ENCODE measurements at regions not wholly inside any gene's neighbourhood (a gene's known extent, or its start where the extent isn't known, plus 50 kb on each side); places are given as distances from the start of the nearest gene placed in this dataset.
"Not testable (repeated sequence)": the region's sequence is repeated elsewhere in the genome, so short reads cannot be mapped to it uniquely, and the experiment has no call there.

DNA sequence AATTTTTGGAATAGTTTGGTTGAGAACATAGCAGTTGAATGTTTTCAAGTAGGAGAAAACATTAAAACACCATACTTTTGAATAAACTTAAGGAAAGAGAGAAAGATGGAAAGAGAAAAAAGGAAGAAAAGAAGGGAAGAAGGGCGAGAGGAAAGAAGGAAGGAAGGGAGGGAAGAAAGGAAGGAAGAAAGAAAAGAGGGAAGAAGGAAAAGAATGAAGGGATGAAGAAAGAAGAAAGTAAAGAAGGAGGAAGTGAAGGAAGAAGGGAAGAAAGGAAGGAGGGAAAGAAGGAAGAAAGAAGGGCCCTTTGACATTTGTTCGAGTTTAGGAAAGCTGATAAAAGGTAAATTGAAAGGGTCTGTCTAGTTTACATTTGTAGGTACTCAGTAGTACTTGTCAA lies 482.7 kb downstream of the SIPA1L2 start:
- DNase-seq: no peak

DNA sequence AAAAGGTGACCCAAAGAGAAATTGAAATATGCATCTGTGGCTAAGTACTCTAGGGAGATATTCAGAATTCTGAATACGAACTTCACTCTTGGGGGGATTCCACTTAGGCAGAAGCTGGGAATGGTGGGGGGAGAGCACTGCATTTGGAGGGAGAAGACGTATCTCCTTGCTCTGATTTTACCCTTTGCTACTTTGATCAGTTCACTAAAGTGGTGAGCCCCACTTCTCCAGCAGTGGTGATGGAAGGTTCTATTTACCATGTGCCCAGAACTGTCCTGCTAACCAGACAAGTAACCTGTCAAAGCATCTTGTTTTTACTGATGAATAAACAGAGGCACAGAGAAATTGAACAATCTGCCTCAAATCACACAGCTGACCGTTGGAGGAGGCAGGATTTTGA lies 483.4 kb downstream of the SIPA1L2 start:
- no peak for DNase-seq

DNA sequence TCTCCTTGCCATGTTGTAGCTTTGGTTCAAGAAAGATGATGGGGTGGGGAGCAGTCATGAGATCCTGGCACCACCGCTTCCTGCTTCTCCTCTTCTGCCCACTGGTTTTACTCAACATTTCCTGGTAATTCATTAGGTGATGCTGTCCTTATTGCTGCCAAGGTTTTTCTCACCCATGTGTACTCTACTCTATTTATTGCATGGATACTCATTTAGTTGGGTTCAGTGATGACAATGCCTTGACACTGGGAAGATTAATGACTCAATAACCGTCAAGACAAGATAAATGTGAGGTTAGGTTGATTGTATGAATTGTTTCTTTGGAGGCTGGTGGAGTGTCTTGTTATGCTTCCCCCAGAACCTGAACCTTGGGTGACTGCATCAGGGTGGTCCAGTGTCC lies 484.2 kb downstream of the SIPA1L2 start:
- no peak for DNase-seq

DNA sequence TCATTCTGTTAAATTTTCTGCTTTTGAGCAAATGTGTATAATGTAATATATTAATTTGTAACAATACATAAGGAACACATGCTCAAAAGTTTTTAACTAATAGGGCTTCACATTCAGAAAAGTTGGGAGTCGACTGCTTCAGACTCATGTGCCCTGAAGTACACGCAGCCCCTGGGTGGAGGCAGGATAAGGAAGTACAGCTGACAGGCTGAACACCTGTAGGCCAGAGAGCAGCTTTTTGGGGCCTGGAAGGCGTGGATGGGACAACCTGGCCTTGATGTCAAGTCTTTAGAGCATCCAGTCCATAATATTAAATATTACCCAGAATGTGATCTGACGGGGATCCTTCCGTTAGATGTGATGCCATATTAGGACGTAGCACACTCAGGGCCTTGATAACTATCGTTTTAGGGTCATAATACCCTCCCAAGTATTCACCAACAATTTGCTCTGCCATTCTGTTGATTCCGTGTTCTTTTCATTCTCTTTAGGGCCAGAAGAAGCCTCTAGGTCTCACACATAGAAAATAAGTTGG lies 485.2 kb downstream of the SIPA1L2 start:
- DNase-seq: no peak

DNA sequence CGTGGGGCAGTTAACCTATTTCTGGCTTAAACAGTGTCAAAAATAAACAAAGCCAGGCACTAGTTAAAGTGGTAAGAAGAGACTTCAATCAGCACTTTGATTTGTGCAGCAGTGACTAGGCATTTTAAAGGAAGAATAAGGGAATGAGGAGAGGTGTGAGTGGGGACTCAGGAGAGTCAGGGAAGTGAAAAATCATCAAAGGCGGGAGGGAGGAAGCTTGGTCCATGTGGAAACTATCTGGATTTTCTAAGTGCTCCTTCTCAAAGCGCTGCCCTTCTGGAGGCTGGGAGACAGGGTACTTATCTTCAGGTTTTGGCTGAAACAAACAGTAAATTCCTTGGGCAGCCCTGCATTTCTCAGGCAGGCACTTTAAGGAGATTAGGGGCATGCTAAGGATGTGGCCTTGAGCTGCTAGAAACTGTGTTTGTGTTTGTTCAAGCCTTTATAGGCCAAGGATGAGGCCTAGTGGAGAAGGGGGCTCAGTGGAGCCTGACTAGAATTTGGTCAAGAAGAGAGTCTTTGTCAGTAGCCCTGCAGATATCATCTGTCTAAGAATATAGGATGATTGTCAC lies 486.5 kb downstream of the SIPA1L2 start:
- no peak for DNase-seq

DNA sequence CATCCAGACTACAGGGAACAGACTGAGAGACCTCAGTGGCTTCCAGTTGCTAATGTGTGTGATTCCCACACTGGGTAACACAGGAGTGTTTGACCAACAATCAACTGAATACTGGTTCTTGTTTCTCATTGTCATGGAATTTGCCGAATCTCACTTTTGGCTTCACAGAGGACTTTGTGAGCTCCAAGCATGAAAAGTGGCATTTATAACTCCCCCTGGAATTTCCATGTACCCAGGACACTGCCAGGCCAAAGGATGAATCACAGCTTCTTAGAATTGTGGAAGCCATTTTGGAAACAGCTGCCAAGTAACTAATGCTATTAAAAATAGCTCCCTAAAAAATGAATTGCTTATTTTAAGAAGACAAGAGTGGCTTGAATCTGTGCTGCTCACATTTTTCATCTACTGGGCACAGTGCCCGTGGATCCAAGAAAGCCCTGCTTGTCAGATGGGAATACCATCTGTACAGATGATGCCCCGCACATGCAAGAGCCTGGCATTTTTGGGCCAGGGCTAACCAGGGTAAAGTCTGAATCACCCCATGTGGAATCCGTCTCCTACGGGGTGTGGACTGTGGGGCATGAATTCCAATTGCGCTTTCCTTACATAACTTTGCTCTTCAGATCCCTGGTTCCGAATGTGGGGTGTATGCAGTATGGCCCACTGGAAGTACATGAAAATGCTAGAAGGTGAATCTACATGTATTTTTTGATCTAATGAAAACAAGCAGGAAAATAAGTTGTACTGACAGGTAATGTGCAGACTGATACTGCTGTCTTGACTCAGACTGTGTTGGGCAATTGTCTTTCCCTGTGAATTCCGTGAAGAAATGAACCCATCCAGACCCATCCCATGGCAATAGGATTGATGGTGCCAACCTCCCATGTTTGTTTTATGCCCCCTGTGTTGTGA lies 487.3 kb downstream of the SIPA1L2 start:
- no peak for DNase-seq

DNA sequence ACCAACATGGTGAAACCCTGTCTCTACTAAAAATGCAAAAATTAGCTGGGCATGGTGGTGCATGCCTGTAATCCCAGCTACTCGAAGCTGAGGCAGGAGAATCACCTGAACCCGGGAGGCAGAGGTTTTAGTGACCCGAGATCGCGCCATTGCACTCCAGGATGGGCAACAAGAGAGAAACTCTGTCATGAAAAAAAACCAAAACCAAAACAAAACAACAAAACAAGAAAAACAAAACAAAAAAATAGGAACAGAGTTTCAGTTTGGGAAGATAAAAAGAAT lies 488.8 kb downstream of the SIPA1L2 start:
- DNase-seq: not testable (repeated sequence)

DNA sequence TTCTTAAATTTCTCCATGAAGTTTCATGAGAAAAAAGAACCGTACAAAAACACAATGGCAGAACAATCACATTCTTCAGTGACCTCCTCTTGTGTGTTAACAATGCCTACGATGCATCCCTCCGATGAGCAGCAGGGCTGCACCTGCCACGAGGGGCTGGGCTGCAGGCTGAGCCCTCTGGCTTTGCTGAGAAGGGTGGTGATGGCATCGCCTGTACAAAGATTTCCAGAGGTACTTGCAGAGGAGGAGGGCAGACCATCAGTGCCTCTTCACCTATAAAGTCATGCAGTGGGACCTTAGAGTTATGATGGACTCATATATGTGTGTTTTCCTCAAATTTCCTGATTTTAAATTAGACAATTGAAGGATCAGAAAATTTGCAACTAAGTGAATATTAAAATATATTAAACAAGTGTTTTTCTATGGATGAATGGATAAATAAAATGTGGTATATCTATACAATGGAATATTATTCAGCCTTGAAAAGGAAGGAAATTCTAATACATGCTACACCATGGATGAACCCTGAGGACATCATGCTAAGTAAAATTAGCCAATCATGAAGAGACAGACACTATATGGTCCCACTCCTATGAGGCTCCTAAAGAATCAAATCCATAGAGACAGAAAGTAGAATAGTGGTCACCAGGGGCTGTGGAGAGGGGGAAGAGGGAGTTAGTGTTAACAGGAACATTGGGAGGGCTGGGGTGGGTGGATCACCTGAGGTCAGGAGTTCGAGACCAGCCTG lies 489.3 kb downstream of the SIPA1L2 start:
- no peak for DNase-seq

DNA sequence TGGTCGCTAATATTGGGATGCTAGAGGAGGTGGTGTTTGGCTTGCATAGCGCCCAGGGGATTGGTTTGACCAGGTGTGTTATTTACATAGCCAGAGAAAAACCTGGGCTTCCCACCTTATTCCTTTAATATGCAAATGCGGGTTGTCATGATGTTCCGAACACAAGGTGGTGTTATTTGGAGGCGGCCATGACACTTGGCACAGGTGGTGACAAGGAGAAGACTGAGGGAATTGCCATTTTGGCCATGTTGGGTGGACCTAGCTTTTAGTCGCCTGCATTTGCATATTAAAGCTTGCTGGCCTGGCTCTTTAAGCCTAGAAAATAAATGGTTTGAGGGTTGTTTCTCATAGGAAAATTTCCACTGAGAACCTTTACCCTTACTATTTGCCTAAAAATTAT lies 490.5 kb downstream of the SIPA1L2 start:
- no peak for DNase-seq

DNA sequence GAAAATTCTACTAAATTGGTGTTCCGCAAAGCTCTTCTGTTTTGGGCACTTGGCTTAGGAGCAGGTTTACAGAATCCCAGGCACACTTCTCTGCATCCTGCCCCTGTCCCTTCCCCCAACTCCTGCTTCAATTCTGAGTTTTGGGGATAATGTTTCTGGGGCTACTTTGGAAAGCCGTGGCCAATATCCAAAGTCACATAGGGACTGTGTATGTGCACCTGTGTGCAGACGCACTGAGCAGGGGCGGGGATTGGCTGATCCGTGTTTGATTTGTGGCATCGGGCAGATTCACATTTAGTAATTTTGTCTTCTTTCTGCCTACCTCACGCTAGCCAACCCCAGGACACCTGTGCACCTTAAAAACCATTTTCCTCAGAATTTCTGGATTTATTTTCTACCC lies 491.9 kb downstream of the SIPA1L2 start:
- no peak for DNase-seq

DNA sequence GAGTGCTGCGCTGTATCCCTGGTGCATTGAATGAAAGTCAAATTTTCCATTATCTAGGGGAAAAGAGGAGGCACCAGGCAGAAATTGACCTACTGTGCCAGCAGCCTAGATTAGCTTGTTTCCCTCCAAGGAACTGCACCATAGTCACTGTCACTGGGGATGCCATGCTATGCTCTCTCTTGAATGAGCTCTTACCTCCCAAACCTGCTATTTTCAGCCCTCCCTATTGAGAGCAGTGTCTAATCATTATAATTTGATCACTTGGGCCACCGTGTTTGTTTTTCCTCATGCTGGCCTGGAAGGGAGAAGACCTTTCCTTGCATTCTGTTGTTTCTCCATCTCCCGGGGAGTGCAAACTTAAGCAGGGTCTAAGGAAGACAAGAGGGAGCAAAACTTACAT lies 492.9 kb downstream of the SIPA1L2 start:
- no peak for DNase-seq

DNA sequence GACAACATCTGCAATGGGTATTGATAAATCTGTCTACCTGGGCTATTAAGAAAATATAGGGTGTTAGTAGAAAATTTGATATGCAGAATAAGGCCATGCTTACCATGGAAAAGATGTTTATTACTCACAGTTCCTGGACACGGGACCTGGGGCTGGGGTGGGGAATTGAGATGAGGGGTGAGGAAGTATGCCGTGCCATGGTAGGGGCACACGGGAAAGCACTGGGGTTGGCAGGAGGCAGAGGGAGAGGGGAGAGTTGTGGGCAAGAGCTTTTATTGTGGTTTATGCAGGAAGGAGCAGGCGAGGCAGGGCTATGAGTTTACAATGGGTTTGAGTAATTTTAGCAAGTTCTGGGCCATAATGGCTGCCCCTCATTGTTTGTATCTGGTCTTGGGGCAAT lies 493.8 kb downstream of the SIPA1L2 start:
- DNase-seq: no peak

DNA sequence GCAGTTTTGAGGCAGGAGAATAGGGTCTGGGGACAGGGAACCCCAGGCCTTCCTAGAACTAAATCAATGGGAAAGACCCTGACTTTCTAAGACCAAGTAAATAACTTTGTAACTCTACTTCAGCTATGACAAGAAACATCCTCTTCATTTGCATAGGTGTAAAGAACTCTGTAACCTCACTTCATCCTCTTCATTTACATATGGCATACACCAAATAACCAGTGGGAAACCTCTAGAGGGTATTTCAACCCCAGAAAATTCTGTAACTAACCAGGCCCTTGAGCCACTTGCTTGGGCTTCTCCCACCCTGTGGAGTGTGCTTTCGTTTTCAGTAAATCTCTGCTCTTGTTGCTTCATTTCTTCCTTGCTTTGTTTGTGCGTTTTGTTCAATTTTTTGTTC lies 495.6 kb downstream of the SIPA1L2 start:
- DNase-seq: no peak

DNA sequence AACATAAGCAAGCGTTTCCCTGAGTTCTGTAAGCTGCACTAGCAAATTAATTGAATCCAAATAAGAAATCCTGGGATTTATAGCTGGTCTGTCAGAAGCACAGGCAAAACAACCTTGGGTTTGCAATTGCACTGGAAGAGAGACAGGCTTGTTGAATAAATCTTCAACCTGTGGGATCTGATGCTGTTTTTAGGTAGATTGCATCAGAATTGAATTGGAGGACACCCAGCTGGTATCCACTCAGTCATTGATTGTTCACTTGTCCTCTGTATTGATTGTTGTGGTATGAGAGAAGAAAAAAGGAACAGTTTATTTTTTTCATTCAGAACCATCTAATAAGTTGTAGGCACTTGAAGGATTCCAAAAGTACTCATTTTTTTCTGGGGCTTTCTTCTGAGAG lies 497.4 kb downstream of the SIPA1L2 start:
- DNase-seq: no peak

DNA sequence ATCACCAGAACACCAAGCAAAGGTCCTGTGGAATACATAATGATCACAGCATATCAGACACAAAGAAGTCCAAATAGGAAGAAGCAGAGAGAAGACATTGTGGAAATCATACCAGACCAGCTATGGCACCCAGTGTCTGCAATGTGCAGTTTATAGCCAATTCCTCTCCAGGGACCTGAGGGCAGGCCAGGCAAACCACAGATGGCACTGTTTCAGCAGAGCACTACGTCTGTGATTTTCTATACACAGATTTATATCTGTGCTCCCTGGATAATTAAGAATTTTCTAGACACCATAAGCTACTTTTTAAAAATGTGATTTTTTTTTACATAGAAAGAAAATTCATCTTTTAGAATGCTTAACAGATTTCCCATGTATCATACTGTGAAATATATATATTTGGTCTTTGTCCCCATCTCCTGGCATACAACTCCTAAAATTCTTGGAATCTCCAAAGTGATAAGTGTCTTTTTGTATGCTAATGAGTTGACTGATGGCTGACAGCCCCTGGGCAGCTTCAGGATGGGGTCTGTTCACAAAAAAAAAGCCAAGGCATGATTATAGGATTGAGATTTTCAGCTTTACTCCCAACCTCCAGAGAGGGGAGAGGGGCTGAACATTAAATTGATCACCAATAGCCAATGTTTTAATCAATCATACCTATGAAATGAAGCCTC lies 498.1 kb downstream of the SIPA1L2 start:
- DNase-seq: no peak

DNA sequence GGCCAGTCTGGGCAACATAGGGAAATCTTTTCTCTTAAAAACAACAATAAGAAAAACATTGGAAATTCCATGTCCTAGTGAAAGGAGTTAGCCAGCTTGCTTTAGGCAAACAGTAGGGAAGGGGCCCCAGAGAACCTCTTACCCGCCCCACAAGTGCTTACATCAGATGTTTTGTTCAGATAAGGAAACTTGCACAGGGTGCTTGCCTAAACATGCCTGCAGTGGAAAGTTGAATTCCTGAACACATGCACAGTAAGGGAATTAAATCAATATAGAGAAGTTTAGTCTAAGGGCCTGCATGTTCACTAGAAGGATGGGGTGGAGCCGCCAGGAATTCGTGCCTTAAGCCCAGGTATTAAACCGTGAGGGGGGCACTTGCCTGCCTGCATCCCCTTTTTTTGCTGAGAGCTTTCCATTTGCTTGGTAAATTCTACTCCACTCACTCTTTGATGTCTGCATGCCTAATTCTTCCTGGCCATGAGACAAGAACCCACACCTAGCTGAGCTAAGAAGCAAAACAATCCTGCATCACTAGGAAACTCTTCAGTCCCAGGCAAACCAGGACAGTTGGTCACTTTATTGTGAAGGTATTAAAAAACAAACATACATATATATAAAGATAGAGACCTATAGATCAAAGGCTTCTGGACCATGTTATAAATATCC lies 499.0 kb downstream of the SIPA1L2 start:
- no peak for DNase-seq

DNA sequence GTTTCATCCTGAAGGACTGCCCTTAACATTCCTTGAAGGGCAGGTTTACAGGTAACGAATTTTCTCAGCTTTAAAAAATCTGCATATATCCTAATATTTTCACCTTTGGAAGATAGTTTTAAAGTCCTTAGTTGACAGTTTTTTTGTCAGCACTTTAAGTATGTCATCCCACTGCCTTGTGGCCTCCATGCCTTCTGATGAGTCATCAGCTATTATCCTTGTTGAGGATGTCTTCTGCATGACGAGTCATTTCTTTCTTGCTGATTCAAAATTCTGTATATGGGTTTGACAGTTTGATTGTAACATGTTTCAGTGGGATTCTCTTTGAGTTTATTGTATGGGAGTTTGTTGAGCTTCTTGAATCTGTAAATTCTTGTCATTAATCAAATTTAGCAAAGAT lies 500.6 kb downstream of the DISC1 start:
- no peak for DNase-seq

DNA sequence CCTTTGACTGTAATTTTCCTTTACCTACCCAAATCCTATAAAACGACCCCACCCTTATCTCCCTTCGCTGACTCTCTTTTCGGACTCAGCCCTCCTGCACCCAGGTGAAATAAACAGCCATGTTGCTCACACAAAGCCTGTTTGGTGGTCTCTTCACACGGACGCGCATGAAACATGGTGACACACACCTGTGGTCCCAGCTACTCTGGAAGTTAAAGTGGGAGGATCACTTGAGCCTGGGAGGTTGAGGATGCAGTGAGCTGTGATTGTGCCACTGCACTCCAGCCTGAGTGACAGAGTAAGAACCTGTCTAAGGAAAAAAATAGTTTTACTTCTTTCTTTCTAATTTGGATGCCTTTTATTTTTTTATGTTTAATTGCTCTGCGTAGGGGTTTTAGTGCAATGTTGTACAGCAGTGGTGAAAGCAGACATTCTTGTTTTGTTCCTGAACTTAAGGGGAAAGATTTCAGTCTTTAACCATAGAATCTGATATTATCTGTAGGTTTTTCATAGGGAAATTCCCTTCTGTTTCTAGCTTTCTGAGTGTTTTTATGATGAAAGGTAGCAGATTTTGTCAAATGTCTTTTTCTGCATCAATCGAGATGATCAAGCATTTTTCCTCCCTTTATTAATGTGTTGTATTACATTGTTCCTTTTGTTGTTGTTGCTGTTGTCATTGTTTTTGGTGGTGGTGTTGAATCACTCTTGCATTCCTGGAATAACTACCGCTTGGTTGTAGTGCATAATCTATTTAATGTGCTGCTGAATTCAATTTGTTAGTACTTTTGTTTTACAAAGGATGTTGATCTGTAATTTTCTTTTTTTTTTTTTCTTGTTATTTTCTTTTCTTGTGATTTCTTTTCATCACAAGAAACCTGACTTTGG lies 497.4 kb downstream of the DISC1 start:
- DNase-seq: no peak

DNA sequence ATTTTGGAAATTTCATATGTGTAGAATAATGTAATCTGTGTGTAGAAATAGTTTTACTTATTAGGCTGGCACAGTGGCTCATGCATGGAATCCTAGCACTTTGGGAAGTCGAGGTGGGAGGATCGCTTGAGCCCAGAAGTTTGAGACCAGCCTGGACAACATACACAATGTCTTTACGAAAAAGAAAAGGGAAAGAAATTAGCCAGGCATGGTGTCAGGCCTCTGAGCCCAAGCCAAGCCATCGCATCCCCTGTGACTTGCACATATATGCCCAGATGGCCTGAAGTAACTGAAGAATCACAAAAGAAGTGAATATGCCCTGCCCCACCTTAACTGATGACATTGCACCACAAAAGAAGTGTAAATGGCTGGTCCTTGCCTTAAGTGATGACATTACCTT lies 491.3 kb downstream of the DISC1 start:
- DNase-seq: not testable (repeated sequence)

DNA sequence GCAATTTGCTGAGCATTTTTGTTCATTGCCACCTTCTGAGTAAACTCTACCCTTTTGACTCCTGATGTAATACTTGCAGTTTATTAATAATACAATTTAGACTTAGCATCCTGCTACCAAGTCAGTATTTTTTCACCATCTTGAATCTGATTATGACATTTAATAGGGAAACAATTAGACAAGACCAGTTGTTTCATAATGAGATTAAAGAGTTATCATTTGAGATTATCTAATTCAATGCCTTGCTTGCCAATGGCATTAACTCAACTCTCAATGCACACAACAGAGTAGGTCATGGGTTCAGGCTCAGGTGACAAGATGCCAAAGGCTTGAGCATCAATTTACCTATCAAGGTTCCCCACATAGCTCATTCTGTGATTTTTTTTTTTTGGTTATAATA lies 488.4 kb downstream of the DISC1 start:
- no peak for DNase-seq

DNA sequence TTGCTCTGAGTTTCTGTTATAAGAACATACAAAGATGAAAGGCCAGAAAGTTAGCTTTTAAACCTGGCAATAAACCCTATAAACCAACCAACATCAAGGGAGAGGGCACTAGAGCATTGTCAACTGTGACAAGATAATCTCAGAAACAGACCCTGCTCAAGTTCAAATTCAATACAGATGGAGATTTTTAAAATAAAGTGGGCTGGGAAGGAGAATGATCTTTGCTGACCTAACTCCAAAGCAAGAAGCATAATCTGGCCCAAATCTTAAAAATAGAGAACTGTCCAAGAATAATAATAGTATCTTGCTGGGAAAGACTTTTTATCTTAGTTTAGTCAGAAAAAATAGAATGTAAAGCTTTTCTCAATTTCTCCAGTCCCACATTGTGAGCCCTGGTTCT lies 485.5 kb downstream of the DISC1 start:
- DNase-seq: no peak

DNA sequence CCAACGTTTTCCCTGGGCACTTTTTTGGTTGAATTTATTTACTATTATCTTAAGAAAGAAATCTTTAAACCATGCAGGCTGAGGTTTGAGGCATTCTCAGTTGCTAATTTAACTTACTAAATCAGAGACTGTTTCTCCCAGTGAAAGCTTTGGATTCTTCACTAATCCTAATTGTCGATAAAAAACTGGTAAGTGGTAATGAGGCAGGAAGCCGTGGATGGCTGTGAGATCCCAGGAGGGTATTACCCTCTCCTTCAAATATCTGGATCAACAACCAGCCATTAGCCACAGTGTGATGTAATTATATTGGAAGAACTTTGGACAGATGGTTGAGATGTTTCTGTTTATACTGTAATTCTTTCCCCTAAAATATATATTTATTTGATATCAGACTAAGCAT lies 485.0 kb downstream of the DISC1 start:
- DNase-seq: no peak
